ENCODE measurements at regions not wholly inside any gene's neighbourhood (a gene's known extent, or its start where the extent isn't known, plus 50 kb on each side); places are given as distances from the start of the nearest gene placed in this dataset.

- H3K9me3 Mint-ChIP-seq, result no peaks in the 10 kb centered on the region
- DNase-seq, result no peak
- peak overlapping the region; percentile 7 for H3K27ac ChIP-seq (ENCODE audit: low read depth, low read length)
- H3K4me3 ChIP-seq (ENCODE audit: low read length), result peak overlapping the region; percentile 69
- peak overlapping the region; percentile 3 for H3K4me3 Mint-ChIP-seq
- H3K27me3 Mint-ChIP-seq (ENCODE audit: insufficient read depth), result no peaks in the 10 kb centered on the region
- no peaks in the 10 kb centered on the region for H3K36me3 Mint-ChIP-seq (ENCODE audit: low read depth)
- 40 to 60% methylated on average over 1 to 2 of the region's 2 CpGs for WGBS, 2 experiments (ENCODE audit: insufficient coverage in 1 of 2, insufficient read length in 1 of 2)
- H3K9ac ChIP-seq (ENCODE audit: extremely low read depth, low read length, poor library complexity, severe bottlenecking), result no peak overlapping the region
- peak overlapping the region; percentile 88 for H3K27ac Mint-ChIP-seq
- peaks cover 29% of the 10 kb centered on the region for H3K4me1 Mint-ChIP-seq
- TF ChIP-seq CTCF (conservative IDR thresholded peaks at IDR 0.05), result no peak
- H3K27me3 ChIP-seq (ENCODE audit: control insufficient read depth, insufficient read depth, low read length, poor library complexity, severe bottlenecking), result no peaks in the 10 kb centered on the region
- no peaks in the 10 kb centered on the region for H3K9me3 ChIP-seq (ENCODE audit: control insufficient read depth, low read length)
- H3K36me3 ChIP-seq (ENCODE audit: control insufficient read depth, insufficient read depth, low read length), result no peaks in the 10 kb centered on the region
- peaks cover 8% of the 10 kb centered on the region for H3K4me1 ChIP-seq (ENCODE audit: control insufficient read depth, insufficient read depth, low read length)
Observed at GRCh38 chr13:71015516-71015915, 851.5 kb downstream of the DACH1 start.

- Mint-ChIP-seq H3K9me3 (no peaks in the 10 kb centered on the region), H3K4me3 (peak overlapping the region; percentile 3), H3K4me1 (peaks cover 29% of the 10 kb centered on the region), H3K36me3 (ENCODE audit: low read depth) (no peaks in the 10 kb centered on the region), H3K27me3 (ENCODE audit: insufficient read depth) (no peaks in the 10 kb centered on the region), H3K27ac (peak overlapping the region; percentile 88)
- 93 to 97% methylated on average over 4 to 9 of the region's 9 CpGs for WGBS, 2 experiments (ENCODE audit: insufficient coverage in 1 of 2, insufficient read length in 1 of 2)
- Histone ChIP-seq H3K27me3 (ENCODE audit: control insufficient read depth, insufficient read depth, low read length, poor library complexity, severe bottlenecking) (no peaks in the 10 kb centered on the region), H3K9me3 (ENCODE audit: control insufficient read depth, low read length) (no peaks in the 10 kb centered on the region), H3K27ac (ENCODE audit: low read depth, low read length) (peak overlapping the region; percentile 7), H3K4me3 (ENCODE audit: low read length) (peak overlapping the region; percentile 69), H3K36me3 (ENCODE audit: control insufficient read depth, insufficient read depth, low read length) (no peaks in the 10 kb centered on the region), H3K4me1 (ENCODE audit: control insufficient read depth, insufficient read depth, low read length) (peaks cover 8% of the 10 kb centered on the region), H3K9ac (ENCODE audit: extremely low read depth, low read length, poor library complexity, severe bottlenecking) (no peak overlapping the region)
- TF ChIP-seq CTCF (conservative IDR thresholded peaks at IDR 0.05), result no peak
- no peak for DNase-seq
Observed at GRCh38 chr13:71015021-71015420, 852.0 kb downstream of the DACH1 start.

DNA sequence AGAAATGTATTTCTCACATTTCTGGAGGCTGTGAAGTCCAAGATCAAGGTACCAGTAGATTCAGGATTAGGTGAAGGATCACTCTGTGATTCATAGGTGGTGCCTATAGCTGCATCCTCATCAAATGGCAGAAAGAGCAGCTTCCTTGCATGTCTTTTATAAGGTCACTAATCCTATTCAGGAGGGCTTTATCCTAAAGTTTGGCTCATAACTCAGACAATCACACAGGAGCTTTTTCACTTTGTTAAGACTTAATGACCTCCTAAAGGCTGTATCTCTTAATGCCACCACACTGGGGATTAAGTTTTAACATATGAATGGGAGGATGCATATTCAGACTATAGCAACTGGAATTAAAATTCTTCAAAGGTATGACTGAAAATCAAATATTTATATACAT lies 861.1 kb downstream of the DACH1 start:
- no peak overlapping the region for H3K4me3 Mint-ChIP-seq
- no peak overlapping the region for H3K9ac ChIP-seq (ENCODE audit: extremely low read depth, low read length, poor library complexity, severe bottlenecking)
- no peaks in the 10 kb centered on the region for H3K27me3 Mint-ChIP-seq (ENCODE audit: insufficient read depth)
- peaks cover 4% of the 10 kb centered on the region for H3K4me1 Mint-ChIP-seq
- no peak for DNase-seq
- H3K27ac Mint-ChIP-seq, result no peak overlapping the region
- H3K27ac ChIP-seq (ENCODE audit: low read depth, low read length), result no peak overlapping the region
- H3K9me3 Mint-ChIP-seq, result peaks cover 10% of the 10 kb centered on the region
- H3K9me3 ChIP-seq (ENCODE audit: control insufficient read depth, low read length), result peaks cover 19% of the 10 kb centered on the region
- no peaks in the 10 kb centered on the region for H3K4me1 ChIP-seq (ENCODE audit: control insufficient read depth, insufficient read depth, low read length)
- H3K4me3 ChIP-seq (ENCODE audit: low read length), result no peak overlapping the region
- TF ChIP-seq CTCF (conservative IDR thresholded peaks at IDR 0.05), result no peak
- no peaks in the 10 kb centered on the region for H3K36me3 ChIP-seq (ENCODE audit: control insufficient read depth, insufficient read depth, low read length)
- H3K27me3 ChIP-seq (ENCODE audit: control insufficient read depth, insufficient read depth, low read length, poor library complexity, severe bottlenecking), result no peaks in the 10 kb centered on the region
- H3K36me3 Mint-ChIP-seq (ENCODE audit: low read depth), result no peaks in the 10 kb centered on the region

Data from endodermal cell (in vitro differentiated cells).